Activated CD4-positive, alpha-beta memory T cell treated with anti-CD3 and anti-CD28 coated beads for 36 hours (primary cell): ENCODE measurements at regions not wholly inside any gene's neighbourhood (a gene's known extent, or its start where the extent isn't known, plus 50 kb on each side); places are given as distances from the start of the nearest gene placed in this dataset.

Experiments used
- CTCF ChIA-PET: fragments of 350-600 bp; sonication (Branson Sonifier 250); formaldehyde crosslinking; loops from one replicate; lab custom pipeline; 2021; ENCODE audit warnings: antibody characterized with exemption, inconsistent platforms; lab: Charles Lee
- POLR2A ChIA-PET: fragments of 350-600 bp; sonication (Branson Sonifier 250); formaldehyde crosslinking; loops from one replicate; lab custom pipeline; 2021; ENCODE audit warnings: antibody characterized with exemption; lab: Charles Lee
- DNase-seq: peaks from one replicate; pipeline ENCODE4 v3.0.0-alpha.2; 2020
- H3K27ac Mint-ChIP-seq: one replicate; pipeline ENCODE4 v1.8.0; 2021; ENCODE audit warnings: mixed read lengths
- H3K27me3 Mint-ChIP-seq: one replicate; pipeline ENCODE4 v1.8.0; 2021; ENCODE audit warnings: mixed read lengths
- H3K36me3 Mint-ChIP-seq: one replicate; pipeline ENCODE4 v1.8.0; 2021; ENCODE audit warnings: mixed read lengths
- H3K4me1 Mint-ChIP-seq: one replicate; pipeline ENCODE4 v1.8.0; 2021; ENCODE audit warnings: low read depth, mixed read lengths
- H3K4me3 Mint-ChIP-seq: one replicate; pipeline ENCODE4 v1.8.0; 2021; ENCODE audit warnings: mild to moderate bottlenecking, mixed read lengths
- H3K9me3 Mint-ChIP-seq: one replicate; pipeline ENCODE4 v1.8.0; 2021; ENCODE audit warnings: mixed read lengths
- intact Hi-C: fragments of 100-400 bp; cut with micrococcal nuclease; formaldehyde crosslinking; loops from one replicate; pipeline ENCODE4 v1.15.1; 2023

DNA sequence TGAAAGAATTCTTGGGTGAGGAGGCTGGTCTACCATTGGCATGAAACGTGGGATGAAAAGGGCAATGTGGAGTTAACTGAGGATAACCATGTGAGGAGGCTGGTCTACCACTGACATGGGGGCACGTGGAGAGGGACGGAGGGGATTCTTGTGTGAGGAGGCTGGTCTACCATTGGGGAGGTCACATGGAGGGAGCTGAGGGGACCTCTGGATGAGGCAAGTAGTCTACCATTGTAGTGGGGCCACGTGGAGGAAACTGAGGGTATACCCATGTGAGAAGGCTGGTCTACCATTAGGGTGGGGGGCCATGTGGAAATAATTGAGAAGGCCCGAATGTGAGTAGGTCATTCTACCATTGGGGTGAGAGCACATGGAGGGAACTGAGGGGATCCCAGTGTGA, 154.1 kb downstream of the FBLN2 start:
- Mint-ChIP-seq H3K4me1 (no peaks in the 10 kb centered on the region), H3K4me3 (no peak overlapping the region), H3K9me3 (no peaks in the 10 kb centered on the region), H3K27me3 (peaks cover 16% of the 10 kb centered on the region), H3K36me3 (no peaks in the 10 kb centered on the region), H3K27ac (no peak overlapping the region)
- POLR2A ChIA-PET: no interaction called here
- intact Hi-C loops: no loop called here
- CTCF ChIA-PET: no interaction called here
- DNase-seq: peak; percentile 5

GRCh38 chr3:13702286-13702685, 153.4 kb downstream of the FBLN2 start:
- DNase-seq: peak; percentile 4
- ChIA-PET POLR2A (no interaction called here), CTCF (no interaction called here)
- intact Hi-C loops: no loop called here
- H3K36me3 Mint-ChIP-seq: no peaks in the 10 kb centered on the region
- H3K9me3 Mint-ChIP-seq: no peaks in the 10 kb centered on the region
- no peak overlapping the region for H3K27ac Mint-ChIP-seq
- H3K4me3 Mint-ChIP-seq: no peak overlapping the region
- H3K4me1 Mint-ChIP-seq: no peaks in the 10 kb centered on the region
- H3K27me3 Mint-ChIP-seq: peaks cover 10% of the 10 kb centered on the region

DNA sequence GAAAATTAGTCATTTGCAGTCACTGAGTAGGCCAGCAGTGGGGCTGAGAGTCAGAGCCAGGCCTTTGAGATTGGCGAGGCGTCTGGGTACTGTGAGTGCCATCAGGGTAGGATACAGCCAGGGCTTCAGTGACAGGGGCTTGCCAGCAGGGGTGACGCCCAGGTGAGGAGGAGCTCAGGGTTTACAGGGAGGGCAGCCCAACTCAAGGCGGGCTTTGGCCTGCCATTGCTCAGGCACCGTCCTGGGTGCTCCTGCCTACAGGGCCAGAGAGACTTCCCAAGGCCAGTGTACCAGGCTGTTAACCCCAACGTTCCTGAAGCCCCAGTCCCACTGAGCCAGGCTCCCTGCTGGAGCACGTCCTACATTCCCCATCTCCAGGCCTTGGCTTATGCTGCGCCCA, 152.0 kb downstream of the FBLN2 start:
- no peak overlapping the region for H3K4me3 Mint-ChIP-seq
- POLR2A ChIA-PET: no interaction called here
- H3K4me1 Mint-ChIP-seq: no peaks in the 10 kb centered on the region
- no peaks in the 10 kb centered on the region for H3K36me3 Mint-ChIP-seq
- peaks cover 3% of the 10 kb centered on the region for H3K27me3 Mint-ChIP-seq
- intact Hi-C loops: no loop called here
- CTCF ChIA-PET: no interaction called here
- no peaks in the 10 kb centered on the region for H3K9me3 Mint-ChIP-seq
- DNase-seq: no peak
- H3K27ac Mint-ChIP-seq: no peak overlapping the region

DNA sequence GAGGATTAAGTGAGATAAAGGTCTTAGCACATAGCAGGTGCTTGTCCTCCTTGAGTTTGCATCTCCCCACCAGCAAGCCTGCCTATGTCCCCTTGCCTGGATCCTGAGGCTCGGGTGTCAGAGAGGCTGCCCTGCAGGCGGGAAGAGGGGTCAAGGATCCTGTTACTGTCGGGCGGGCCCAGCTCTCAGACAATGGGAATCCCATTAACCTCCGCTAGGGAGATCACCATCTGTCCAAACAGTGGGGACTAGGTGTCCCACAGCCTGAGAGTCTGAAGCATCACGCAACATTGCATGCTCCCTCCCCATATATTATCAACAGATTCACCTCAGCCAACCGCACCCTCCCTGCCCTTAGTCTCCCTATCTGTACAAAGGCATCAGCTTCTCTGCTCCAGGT, 151.4 kb downstream of the FBLN2 start:
- intact Hi-C loops: no loop called here
- no peak for DNase-seq
- Mint-ChIP-seq H3K36me3 (no peaks in the 10 kb centered on the region), H3K4me3 (no peak overlapping the region), H3K4me1 (no peaks in the 10 kb centered on the region), H3K27ac (no peak overlapping the region), H3K9me3 (no peaks in the 10 kb centered on the region), H3K27me3 (peaks cover 3% of the 10 kb centered on the region)
- ChIA-PET POLR2A (no interaction called here), CTCF (no interaction called here)

GRCh38 chr3:13696699-13697098, 147.8 kb downstream of the FBLN2 start:
- ChIA-PET POLR2A (no interaction called here), CTCF (interaction anchor here (1.2 kb wide), 1 partner anchor 185 kb away, joined by 4 read pairs; no protein-coding TSS in a partner anchor)
- Mint-ChIP-seq H3K36me3 (no peaks in the 10 kb centered on the region), H3K27ac (no peak overlapping the region), H3K4me1 (no peaks in the 10 kb centered on the region), H3K27me3 (peaks cover 4% of the 10 kb centered on the region), H3K9me3 (peaks cover 2% of the 10 kb centered on the region), H3K4me3 (no peak overlapping the region)
- DNase-seq: no peak
- intact Hi-C loops: no loop called here

- H3K4me1 Mint-ChIP-seq: no peaks in the 10 kb centered on the region
- ChIA-PET POLR2A (no interaction called here), CTCF (interaction anchor here (1.5 kb wide), 1 partner anchor 36 kb away, joined by 4 read pairs; no protein-coding TSS in a partner anchor)
- H3K27ac Mint-ChIP-seq: no peak overlapping the region
- intact Hi-C loops: no loop called here
- DNase-seq: no peak
- H3K36me3 Mint-ChIP-seq: no peaks in the 10 kb centered on the region
- no peak overlapping the region for H3K4me3 Mint-ChIP-seq
- peaks cover 2% of the 10 kb centered on the region for H3K9me3 Mint-ChIP-seq
- H3K27me3 Mint-ChIP-seq: peaks cover 4% of the 10 kb centered on the region
Measured at GRCh38 chr3:13693441-13693840, 144.5 kb downstream of the FBLN2 start.

DNA sequence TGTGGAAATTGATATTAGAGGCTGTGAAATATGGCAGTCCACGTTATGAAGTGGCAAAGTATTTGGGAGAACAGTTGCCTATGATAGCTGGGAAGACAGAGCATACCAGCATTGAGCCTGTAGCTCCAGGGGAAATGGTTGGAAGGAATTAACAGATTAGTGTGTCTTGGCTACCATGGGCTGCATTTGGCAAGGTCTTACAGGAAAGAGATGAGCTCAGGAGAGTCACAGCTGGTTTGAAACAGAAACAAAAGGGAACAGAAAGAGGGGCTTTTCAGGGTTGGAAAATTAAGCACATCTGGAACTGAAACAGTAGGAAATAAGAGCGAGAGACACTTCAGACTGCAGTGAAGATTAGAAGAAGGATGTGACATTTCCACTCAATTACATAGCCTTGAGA, 141.7 kb downstream of the FBLN2 start:
- Mint-ChIP-seq H3K4me1 (no peaks in the 10 kb centered on the region), H3K9me3 (peaks cover 2% of the 10 kb centered on the region), H3K27me3 (peaks cover 2% of the 10 kb centered on the region), H3K27ac (no peak overlapping the region), H3K4me3 (no peak overlapping the region), H3K36me3 (no peaks in the 10 kb centered on the region)
- ChIA-PET CTCF (interaction anchor here (1.2 kb wide), 1 partner anchor 42 kb away, joined by 4 read pairs; no protein-coding TSS in a partner anchor), POLR2A (no interaction called here)
- DNase-seq: no peak
- intact Hi-C loops: no loop called here

- Mint-ChIP-seq H3K27ac (no peak overlapping the region), H3K4me3 (no peak overlapping the region), H3K9me3 (peaks cover 2% of the 10 kb centered on the region), H3K36me3 (no peaks in the 10 kb centered on the region), H3K27me3 (peaks cover 2% of the 10 kb centered on the region), H3K4me1 (no peaks in the 10 kb centered on the region)
- DNase-seq: no peak
- CTCF ChIA-PET: no interaction called here
- intact Hi-C loops: no loop called here
- POLR2A ChIA-PET: no interaction called here
Measured at GRCh38 chr3:13689373-13690260, 140.7 kb downstream of the FBLN2 start.

DNA sequence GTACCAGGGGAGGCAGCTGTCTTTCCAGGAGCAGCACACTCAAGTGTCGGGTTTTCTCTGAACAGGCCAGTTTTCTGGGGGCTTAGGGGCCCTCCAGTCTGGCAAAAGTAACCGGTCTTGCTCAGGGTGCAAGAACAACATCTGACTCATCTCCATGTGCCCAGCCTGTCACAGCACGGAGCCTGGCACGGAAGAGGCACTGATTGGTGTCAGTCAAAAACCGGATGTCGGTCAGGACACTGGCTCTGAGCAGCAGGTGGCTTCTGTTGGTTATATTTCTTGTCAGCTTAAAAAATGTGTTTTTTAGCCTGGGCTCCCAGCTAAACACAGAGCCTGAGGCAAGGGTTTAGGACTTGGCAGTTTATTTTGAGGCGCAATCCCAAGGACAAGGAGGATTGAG, 139.9 kb downstream of the FBLN2 start:
- intact Hi-C loops: no loop called here
- no peaks in the 10 kb centered on the region for H3K4me1 Mint-ChIP-seq
- peaks cover 2% of the 10 kb centered on the region for H3K9me3 Mint-ChIP-seq
- H3K4me3 Mint-ChIP-seq: no peak overlapping the region
- H3K27me3 Mint-ChIP-seq: peaks cover 2% of the 10 kb centered on the region
- H3K27ac Mint-ChIP-seq: no peak overlapping the region
- CTCF ChIA-PET: no interaction called here
- no peaks in the 10 kb centered on the region for H3K36me3 Mint-ChIP-seq
- POLR2A ChIA-PET: no interaction called here
- DNase-seq: no peak

- Mint-ChIP-seq H3K4me1 (no peaks in the 10 kb centered on the region), H3K36me3 (no peaks in the 10 kb centered on the region), H3K4me3 (no peak overlapping the region), H3K27me3 (peaks cover 2% of the 10 kb centered on the region), H3K27ac (no peak overlapping the region), H3K9me3 (peaks cover 2% of the 10 kb centered on the region)
- ChIA-PET POLR2A (no interaction called here), CTCF (interaction anchor here (1.4 kb wide), 1 partner anchor 31 kb away, joined by 3 read pairs; no protein-coding TSS in a partner anchor)
- no peak for DNase-seq
- intact Hi-C loops: no loop called here
Measured at GRCh38 chr3:13688034-13688433, 139.1 kb downstream of the FBLN2 start.
